H9 (cell line): ENCODE measurements at regions not wholly inside any gene's neighbourhood (a gene's known extent, or its start where the extent isn't known, plus 50 kb on each side); places are given as distances from the start of the nearest gene placed in this dataset.

ENCODE experiments used
- DNase-seq: peaks from one replicate; pipeline ENCODE4 v3.0.0-alpha.2; 2017
- H2AFZ ChIP-seq: one replicate; pipeline ENCODE4 v1.6.1; 2013; ENCODE audit warnings: mild to moderate bottlenecking, low read length, control low read depth, moderate library complexity
- H2AK5ac ChIP-seq: 2 replicates; pipeline ENCODE4 v1.6.1; 2013; ENCODE audit warnings: low read length, control low read depth, mixed read lengths; ENCODE audit not compliant: insufficient read length
- H2BK120ac ChIP-seq: one replicate; pipeline ENCODE4 v1.6.1; 2013; ENCODE audit warnings: low read depth, mild to moderate bottlenecking, low read length, control low read depth, inconsistent platforms; ENCODE audit not compliant: poor library complexity, severe bottlenecking
- H2BK12ac ChIP-seq: 2 replicates; pipeline ENCODE4 v1.6.1; 2013; ENCODE audit warnings: low read length, control low read depth, mixed read lengths, low read depth; ENCODE audit not compliant: insufficient read length
- H2BK15ac ChIP-seq: 2 replicates; pipeline ENCODE4 v1.6.1; 2013; ENCODE audit warnings: low read depth, low read length, control low read depth
- H2BK20ac ChIP-seq: one replicate; pipeline ENCODE4 v1.6.1; 2013; ENCODE audit warnings: low read depth, mild to moderate bottlenecking, low read length, control low read depth, inconsistent platforms; ENCODE audit not compliant: poor library complexity, severe bottlenecking
- H2BK5ac ChIP-seq: 2 replicates; pipeline ENCODE4 v1.6.1; 2013; ENCODE audit warnings: low read length, control low read depth, mixed read lengths; ENCODE audit not compliant: insufficient read length
- H3K14ac ChIP-seq: 2 replicates; pipeline ENCODE4 v1.6.1; 2013; ENCODE audit warnings: low read length, control low read depth; ENCODE audit not compliant: insufficient read depth
- H3K18ac ChIP-seq: 2 replicates; pipeline ENCODE4 v1.6.1; 2013; ENCODE audit warnings: low read depth, mild to moderate bottlenecking, mixed read lengths, low read length, control low read depth; ENCODE audit not compliant: insufficient read length
- H3K23ac ChIP-seq: 2 replicates; pipeline ENCODE4 v1.6.1; 2013; ENCODE audit warnings: low read length, control low read depth, mixed read lengths, low read depth; ENCODE audit not compliant: insufficient read length
- H3K23me2 ChIP-seq: 2 replicates; pipeline ENCODE4 v1.6.1; 2013; ENCODE audit warnings: low read depth, mild to moderate bottlenecking, mixed read lengths, low read length, control low read depth; ENCODE audit not compliant: insufficient read length, poor library complexity, severe bottlenecking
- H3K27ac ChIP-seq: 2 replicates; pipeline ENCODE4 v1.5.1; 2013; ENCODE audit warnings: low read length, control low read depth, mixed read lengths, low read depth; ENCODE audit not compliant: insufficient read length
- H3K27me3 ChIP-seq: 2 replicates; pipeline ENCODE4 v1.6.1; 2013; ENCODE audit warnings: low read length, control low read depth, inconsistent platforms; ENCODE audit not compliant: insufficient read depth
- H3K4ac ChIP-seq: 2 replicates; pipeline ENCODE4 v1.6.1; 2013; ENCODE audit warnings: low read depth, mild to moderate bottlenecking, control low read depth, inconsistent platforms, low read length, moderate library complexity
- H3K4me1 ChIP-seq: 2 replicates; pipeline ENCODE4 v1.6.1; 2013; ENCODE audit warnings: low read length, control low read depth, inconsistent platforms; ENCODE audit not compliant: insufficient read depth
- H3K4me2 ChIP-seq: 2 replicates; pipeline ENCODE4 v1.6.1; 2013; ENCODE audit warnings: low read length, control low read depth, mixed read lengths; ENCODE audit not compliant: insufficient read length, insufficient read depth
- H3K56ac ChIP-seq: 2 replicates; pipeline ENCODE4 v1.6.1; 2013; ENCODE audit warnings: low read depth, mild to moderate bottlenecking, mixed read lengths, low read length, control low read depth; ENCODE audit not compliant: insufficient read length
- H3K79me1 ChIP-seq: 2 replicates; pipeline ENCODE4 v1.6.1; 2013; ENCODE audit warnings: low read depth, mild to moderate bottlenecking, moderate library complexity, low read length, control low read depth, inconsistent platforms; ENCODE audit not compliant: insufficient read depth, poor library complexity, severe bottlenecking
- H3K79me2 ChIP-seq: 2 replicates; pipeline ENCODE4 v1.6.1; 2013; ENCODE audit warnings: low read length, control low read depth, inconsistent platforms; ENCODE audit not compliant: insufficient read depth
- H3K9ac ChIP-seq: 2 replicates; pipeline ENCODE4 v1.6.1; 2013; ENCODE audit warnings: low read length, control low read depth, mixed read lengths; ENCODE audit not compliant: insufficient read length; ENCODE audit errors: extremely low read depth
- H3K9me3 ChIP-seq: one replicate; pipeline ENCODE4 v1.6.1; 2013; ENCODE audit warnings: low read depth, low read length, inconsistent platforms; ENCODE audit not compliant: control insufficient read depth
- H3T11ph ChIP-seq: one replicate; pipeline ENCODE4 v1.6.1; 2013; ENCODE audit warnings: mild to moderate bottlenecking, low read length, control low read depth, inconsistent platforms
- H4K20me1 ChIP-seq: one replicate; pipeline ENCODE4 v1.6.1; 2013; ENCODE audit not compliant: control insufficient read depth, insufficient read length, insufficient read depth
- H4K5ac ChIP-seq: 2 replicates; pipeline ENCODE4 v1.6.1; 2013; ENCODE audit warnings: low read depth, mild to moderate bottlenecking, mixed read lengths, low read length, control low read depth; ENCODE audit not compliant: insufficient read length
- H4K8ac ChIP-seq: replicated peaks from 2 replicates; pipeline ENCODE4 v1.6.1; 2013; ENCODE audit warnings: low read length, control low read depth, mixed read lengths, low read depth; ENCODE audit not compliant: insufficient read length
- H4K91ac ChIP-seq: 2 replicates; pipeline ENCODE4 v1.6.1; 2013; ENCODE audit warnings: low read depth, mild to moderate bottlenecking, moderate library complexity, mixed read lengths, low read length, control low read depth; ENCODE audit not compliant: insufficient read length
- H3K27ac Mint-ChIP-seq, 3 experiments: 2 replicates in 2 of 3; 3 replicates in 1 of 3; pipeline ENCODE4 v1.8.0; 2020 to 2021; ENCODE audit warnings: mixed read lengths in 3 of 3, mild to moderate bottlenecking in 1 of 3, moderate library complexity in 1 of 3
- H3K27me3 Mint-ChIP-seq: 2 replicates; pipeline ENCODE4 v1.8.0; 2021; ENCODE audit warnings: low read depth, mild to moderate bottlenecking, moderate library complexity, mixed read lengths
- H3K36me3 Mint-ChIP-seq, 3 experiments: 2 replicates in 2 of 3; 3 replicates in 1 of 3; pipeline ENCODE4 v1.8.0; 2020 to 2021; ENCODE audit warnings: low read depth in 3 of 3, mixed read lengths in 3 of 3; ENCODE audit not compliant: insufficient read depth in 1 of 3
- H3K4me1 Mint-ChIP-seq, 2 experiments: 2 replicates each; pipeline ENCODE4 v1.8.0; 2020; ENCODE audit warnings: mixed read lengths in 2 of 2
- H3K4me3 Mint-ChIP-seq, 2 experiments: 2 replicates in 1 of 2; 3 replicates in 1 of 2; pipeline ENCODE4 v1.8.0; 2020 to 2021; ENCODE audit warnings: mild to moderate bottlenecking in 2 of 2, mixed read lengths in 2 of 2, moderate library complexity in 1 of 2
- H3K9me3 Mint-ChIP-seq, 2 experiments: 2 replicates in 1 of 2; 3 replicates in 1 of 2; pipeline ENCODE4 v1.8.0; 2020; ENCODE audit warnings: mild to moderate bottlenecking in 2 of 2, mixed read lengths in 2 of 2, moderate library complexity in 1 of 2
- CTCF ChIP-seq: fragments of 200-600 bp; sonication (generic); conservative IDR thresholded peaks from 3 replicates; pipeline ENCODE4 v1.8.0; 2021; ENCODE audit warnings: antibody characterized with exemption, mild to moderate bottlenecking
- WGBS: extraction: QIAGEN DNeasy Blood & Tissue Kit; methylation state at CpG from one replicate; pipeline ENCODE4 v1.1.7; 2013; ENCODE audit warnings: missing lambda C conversion rate, low lambda C conversion rate, mixed read lengths; ENCODE audit not compliant: insufficient read length; ENCODE audit errors: extremely low coverage; 5-methylcytosine and 5-hydroxymethylcytosine counted together

- no CpG with 5 or more reads among the region's 8 CpGs for WGBS
- no peak overlapping the region for H2BK15ac ChIP-seq
These were observed 279.0 kb upstream of the VCX3A start for GRCh38 chrX:6813836-6814370.

More at GRCh38 chrX:6813836-6814370, 279.0 kb upstream of the VCX3A start:
- Histone ChIP-seq H2BK20ac (no peak overlapping the region), H4K91ac (no peak overlapping the region), H3K9ac (no peak overlapping the region), H3K79me1 (no peaks in the 10 kb centered on the region), H3K23me2 (no peaks in the 10 kb centered on the region), H3K27me3 (no peaks in the 10 kb centered on the region), H4K20me1 (no peaks in the 10 kb centered on the region), H4K5ac (no peak overlapping the region), H3K9me3 (no peaks in the 10 kb centered on the region), H2AK5ac (no peak overlapping the region), H3K23ac (no peak overlapping the region), H3T11ph (no peak overlapping the region), H3K4me2 (no peak overlapping the region), H2BK12ac (no peak overlapping the region), H2AFZ (no peak overlapping the region), H3K18ac (no peak overlapping the region), H3K4ac (no peak overlapping the region), H3K79me2 (no peaks in the 10 kb centered on the region), H3K56ac (no peak overlapping the region), H2BK120ac (no peak overlapping the region), H4K8ac (no peak overlapping the region), H2BK5ac (no peak overlapping the region), H3K4me1 (no peaks in the 10 kb centered on the region; the same call in 1 of the 2 replicates), H3K14ac (no peak overlapping the region), H3K27ac (no peak overlapping the region)
- Mint-ChIP-seq H3K9me3 (no peaks in the 10 kb centered on the region), H3K4me3 (no peak overlapping the region), H3K27ac (no peak overlapping the region), H3K36me3 (no peaks in the 10 kb centered on the region; a peak in 2 of 7 replicates), H3K4me1 (peaks cover 5 to 6% of the 10 kb centered on the region in 2 experiments), H3K27me3 (no peaks in the 10 kb centered on the region)
- no peak for TF ChIP-seq CTCF
- DNase-seq = peak; percentile 34
